ENCODE measurements at regions not wholly inside any gene's neighbourhood (a gene's known extent, or its start where the extent isn't known, plus 50 kb on each side); places are given as distances from the start of the nearest gene placed in this dataset.

DNA sequence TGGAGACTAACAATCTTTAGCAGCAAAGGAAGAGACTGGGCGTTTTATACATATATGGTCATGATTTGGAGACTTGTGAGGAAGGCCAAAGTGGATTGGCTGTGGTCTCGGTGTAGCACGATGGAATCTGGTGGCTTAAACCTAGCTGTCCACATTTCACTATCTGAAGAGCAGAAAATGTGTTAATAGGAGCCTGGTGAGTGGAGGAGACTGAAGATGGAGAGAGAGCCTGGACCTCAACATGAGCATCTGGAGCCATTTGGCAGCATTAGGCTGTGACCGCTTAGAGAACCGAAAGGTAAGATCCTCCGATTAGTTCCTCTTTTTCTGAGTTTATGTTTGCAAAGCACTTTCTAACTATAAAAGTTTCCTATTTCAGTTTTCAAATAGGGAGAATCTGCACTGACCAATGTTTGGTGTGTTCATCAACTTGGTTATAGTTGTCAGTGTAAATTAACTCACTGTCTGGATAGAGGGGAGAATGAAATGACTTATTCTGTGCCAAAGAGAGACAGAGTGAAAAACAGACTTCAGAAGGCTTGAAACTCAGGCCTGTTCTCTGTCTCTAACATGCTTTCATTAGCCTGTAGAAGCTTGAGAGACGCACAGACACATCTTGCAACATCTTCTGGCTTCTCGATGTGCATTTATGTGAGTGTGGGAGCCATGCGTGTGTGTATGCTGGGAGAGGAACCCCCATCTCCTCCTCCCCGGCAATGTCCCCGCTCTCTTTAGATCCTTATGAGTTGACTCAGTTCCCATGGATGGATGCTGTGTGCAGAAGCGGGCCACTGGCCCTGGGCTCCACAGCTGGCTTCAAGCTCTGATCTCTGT is 244.7 kb upstream of the TBL1XR1 start:
- TF ChIP-seq, protein P1, sequence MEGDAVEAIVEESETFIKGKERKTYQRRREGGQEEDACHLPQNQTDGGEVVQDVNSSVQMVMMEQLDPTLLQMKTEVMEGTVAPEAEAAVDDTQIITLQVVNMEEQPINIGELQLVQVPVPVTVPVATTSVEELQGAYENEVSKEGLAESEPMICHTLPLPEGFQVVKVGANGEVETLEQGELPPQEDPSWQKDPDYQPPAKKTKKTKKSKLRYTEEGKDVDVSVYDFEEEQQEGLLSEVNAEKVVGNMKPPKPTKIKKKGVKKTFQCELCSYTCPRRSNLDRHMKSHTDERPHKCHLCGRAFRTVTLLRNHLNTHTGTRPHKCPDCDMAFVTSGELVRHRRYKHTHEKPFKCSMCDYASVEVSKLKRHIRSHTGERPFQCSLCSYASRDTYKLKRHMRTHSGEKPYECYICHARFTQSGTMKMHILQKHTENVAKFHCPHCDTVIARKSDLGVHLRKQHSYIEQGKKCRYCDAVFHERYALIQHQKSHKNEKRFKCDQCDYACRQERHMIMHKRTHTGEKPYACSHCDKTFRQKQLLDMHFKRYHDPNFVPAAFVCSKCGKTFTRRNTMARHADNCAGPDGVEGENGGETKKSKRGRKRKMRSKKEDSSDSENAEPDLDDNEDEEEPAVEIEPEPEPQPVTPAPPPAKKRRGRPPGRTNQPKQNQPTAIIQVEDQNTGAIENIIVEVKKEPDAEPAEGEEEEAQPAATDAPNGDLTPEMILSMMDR (IDR thresholded peaks at IDR 0.05; ENCODE audit: insufficient read depth, low read length, severe bottlenecking): no peak
- H3K27me3 ChIP-seq (ENCODE audit: control insufficient read depth, insufficient read depth, low read length): no peaks in the 10 kb centered on the region
- DNase-seq (ENCODE audit: low read depth) (no peak), FAIRE-seq (no peak)
- H3K36me3 ChIP-seq (ENCODE audit: control insufficient read depth, insufficient read depth, low read length): no peaks in the 10 kb centered on the region
- H3K4me3 ChIP-seq (ENCODE audit: low read depth, low read length): no peak overlapping the region

DNA sequence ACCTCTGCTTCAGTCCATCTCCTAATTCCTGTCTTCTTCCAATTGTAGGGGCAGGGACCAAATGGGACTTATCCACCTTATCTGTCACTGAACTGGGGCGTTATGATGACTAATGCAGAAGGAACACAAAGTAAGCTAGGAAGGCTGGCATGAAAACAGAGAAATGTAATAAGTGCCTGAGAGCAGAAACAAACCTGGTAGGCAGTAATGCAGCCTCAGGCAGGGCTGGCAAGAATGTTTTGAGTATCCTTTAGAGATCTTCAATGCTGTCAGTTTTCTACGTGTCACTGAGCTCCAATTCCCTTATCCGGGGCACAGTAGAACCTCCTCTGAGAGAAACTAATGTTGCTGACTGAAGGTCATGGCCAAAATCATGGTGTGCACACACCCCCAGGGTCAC is 246.2 kb upstream of the TBL1XR1 start:
- TF ChIP-seq, protein P1 (IDR thresholded peaks at IDR 0.05; ENCODE audit: insufficient read depth, low read length, severe bottlenecking): no peak
- FAIRE-seq: peak; percentile 66
- no peaks in the 10 kb centered on the region for H3K27me3 ChIP-seq (ENCODE audit: control insufficient read depth, insufficient read depth, low read length)
- no peak overlapping the region for H3K4me3 ChIP-seq (ENCODE audit: low read depth, low read length)
- DNase-seq (ENCODE audit: low read depth): peak; percentile 83
- H3K36me3 ChIP-seq (ENCODE audit: control insufficient read depth, insufficient read depth, low read length): no peaks in the 10 kb centered on the region

DNA sequence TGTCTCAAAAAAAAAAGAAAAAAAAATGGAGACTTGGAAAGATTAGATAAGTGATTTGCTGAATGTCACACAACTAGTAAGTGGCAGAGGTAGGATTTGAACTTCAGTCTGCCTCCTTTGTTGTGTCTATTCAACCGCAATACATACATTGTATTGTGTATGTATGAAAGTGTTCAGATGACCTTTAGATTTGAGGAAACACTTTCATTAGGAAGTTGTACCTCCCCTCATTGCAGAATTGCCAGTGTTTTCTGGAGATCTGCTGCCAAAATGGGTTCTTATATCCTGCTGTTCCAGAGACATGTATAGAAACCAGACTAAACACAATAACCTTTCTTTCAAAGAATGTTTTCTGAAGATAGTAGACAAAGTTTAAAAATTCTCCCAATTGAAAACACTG is 247.4 kb upstream of the TBL1XR1 start:
- TF ChIP-seq, protein P1 (IDR thresholded peaks at IDR 0.05; ENCODE audit: insufficient read depth, low read length, severe bottlenecking): no peak

DNA sequence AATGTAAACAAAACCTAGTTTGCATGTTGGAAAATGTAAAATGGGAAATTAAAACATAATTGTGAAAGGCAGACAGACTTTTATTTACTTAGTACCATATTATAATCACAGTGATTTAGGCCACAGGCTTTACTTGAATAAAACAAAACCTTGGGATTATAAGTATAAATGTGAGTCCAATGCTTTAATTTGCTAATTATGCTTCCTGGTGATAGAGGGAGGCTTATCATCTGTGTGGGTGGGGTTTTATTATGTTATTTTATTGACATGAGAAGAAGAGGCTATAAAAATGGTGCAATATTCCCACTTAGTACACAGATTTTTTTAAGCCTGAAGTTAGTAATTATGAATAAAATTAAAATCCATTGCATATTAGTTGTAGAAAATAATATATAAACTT is 248.3 kb upstream of the TBL1XR1 start:
- no peaks in the 10 kb centered on the region for H3K27me3 ChIP-seq (ENCODE audit: control insufficient read depth, insufficient read depth, low read length)
- no peak for FAIRE-seq
- H3K36me3 ChIP-seq (ENCODE audit: control insufficient read depth, insufficient read depth, low read length): no peaks in the 10 kb centered on the region
- DNase-seq (ENCODE audit: low read depth): no peak
- no peak overlapping the region for H3K4me3 ChIP-seq (ENCODE audit: low read depth, low read length)
- TF ChIP-seq, protein P1 (IDR thresholded peaks at IDR 0.05; ENCODE audit: insufficient read depth, low read length, severe bottlenecking): no peak

More for the DNA sequence above, 247.4 kb upstream of the TBL1XR1 start:
- no peak overlapping the region for H3K4me3 ChIP-seq (ENCODE audit: low read depth, low read length)
- H3K27me3 ChIP-seq (ENCODE audit: control insufficient read depth, insufficient read depth, low read length): no peaks in the 10 kb centered on the region
- FAIRE-seq (no peak), DNase-seq (ENCODE audit: low read depth) (no peak)
- H3K36me3 ChIP-seq (ENCODE audit: control insufficient read depth, insufficient read depth, low read length): no peaks in the 10 kb centered on the region

DNA sequence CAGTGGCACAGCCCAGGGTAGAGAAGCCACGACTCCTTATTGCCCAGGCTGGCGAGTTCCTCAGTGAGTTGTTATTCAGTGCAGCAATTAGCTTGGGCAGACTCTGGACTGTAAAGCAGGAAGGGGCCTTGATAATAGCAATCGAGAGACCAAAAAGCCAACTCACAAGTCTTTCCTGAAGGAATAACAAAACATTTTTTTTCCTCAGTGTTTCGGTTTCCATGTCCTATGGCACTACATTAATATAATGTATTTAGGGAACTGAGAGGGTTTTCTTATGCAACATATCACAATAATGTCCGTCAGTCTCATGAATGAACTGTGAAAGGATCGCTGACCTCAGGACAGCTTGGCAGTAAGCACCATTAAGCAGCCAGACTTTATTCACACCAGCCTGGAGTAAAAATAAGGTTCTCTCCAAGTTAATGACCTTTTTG is 248.9 kb upstream of the TBL1XR1 start:
- FAIRE-seq (no peak), DNase-seq (ENCODE audit: low read depth) (no peak)
- TF ChIP-seq, protein P1 (IDR thresholded peaks at IDR 0.05; ENCODE audit: insufficient read depth, low read length, severe bottlenecking): no peak
- H3K4me3 ChIP-seq (ENCODE audit: low read depth, low read length): no peak overlapping the region
- no peaks in the 10 kb centered on the region for H3K27me3 ChIP-seq (ENCODE audit: control insufficient read depth, insufficient read depth, low read length)
- H3K36me3 ChIP-seq (ENCODE audit: control insufficient read depth, insufficient read depth, low read length): no peaks in the 10 kb centered on the region
